H1 (cell line): ENCODE measurements at regions not wholly inside any gene's neighbourhood (a gene's known extent, or its start where the extent isn't known, plus 50 kb on each side); places are given as distances from the start of the nearest gene placed in this dataset.
"Not testable (repeated sequence)": the region's sequence is repeated elsewhere in the genome, so short reads cannot be mapped to it uniquely, and the experiment has no call there.

Source experiments
- CTCF ChIA-PET: fragments of 300-600 bp; sonication (Branson Sonifier 250); formaldehyde crosslinking; loops from one replicate; lab custom pipeline; 2021; ENCODE audit not compliant: partially characterized antibody; lab: Charles Lee
- POLR2A ChIA-PET: fragments of 300-600 bp; sonication (Branson Sonifier 250); formaldehyde crosslinking; loops from one replicate; lab custom pipeline; 2021; ENCODE audit warnings: inconsistent platforms; ENCODE audit not compliant: partially characterized antibody; lab: Charles Lee
- DNase-seq, 2 experiments: peaks; one replicate each; pipeline versions ENCODE4 v3.0.0 to v3.0.0-alpha.2; 2010 to 2022; ENCODE audit warnings: low spot score in 2 of 2, low read depth in 1 of 2, mixed read lengths in 1 of 2
- FAIRE-seq: peaks from 2 replicates; lab custom pipeline; 2011; peaks lifted over from hg19 to GRCh38; lab: Jason Lieb, UNC
- H2AFZ ChIP-seq: 2 replicates; pipeline ENCODE4 v1.8.1; 2012; ENCODE audit warnings: low read length, inconsistent platforms
- H2AK5ac ChIP-seq: 2 replicates; pipeline ENCODE4 v1.6.1; 2013; ENCODE audit warnings: low read depth, low read length
- H2BK120ac ChIP-seq: replicated peaks from 2 replicates; pipeline ENCODE3; 2013; ENCODE audit warnings: low read depth, low read length, inconsistent platforms
- H2BK12ac ChIP-seq: 2 replicates; pipeline ENCODE4 v1.6.1; 2013; ENCODE audit warnings: low read depth, low read length
- H2BK15ac ChIP-seq: 2 replicates; pipeline ENCODE4 v1.6.1; 2013; ENCODE audit warnings: low read length
- H2BK20ac ChIP-seq: 2 replicates; pipeline ENCODE4 v1.6.1; 2013; ENCODE audit warnings: low read length
- H2BK5ac ChIP-seq: 2 replicates; pipeline ENCODE4 v1.6.1; 2013; ENCODE audit warnings: low read depth, low read length
- H3K14ac ChIP-seq: 2 replicates; pipeline ENCODE4 v1.6.1; 2013; ENCODE audit warnings: inconsistent platforms; ENCODE audit not compliant: insufficient read length
- H3K18ac ChIP-seq: 2 replicates; pipeline ENCODE4 v1.6.1; 2013; ENCODE audit warnings: low read length; ENCODE audit errors: extremely low read depth
- H3K23ac ChIP-seq: 2 replicates; pipeline ENCODE4 v1.6.1; 2013; ENCODE audit warnings: inconsistent platforms; ENCODE audit not compliant: insufficient read length
- H3K23me2 ChIP-seq: 2 replicates; pipeline ENCODE4 v1.6.1; 2013; ENCODE audit warnings: low read depth, low read length
- H3K27ac ChIP-seq: 2 replicates; pipeline ENCODE4 v1.6.1; 2011; ENCODE audit warnings: low read depth, low read length, inconsistent platforms
- H3K27me3 ChIP-seq, 4 experiments: replicated peaks in 1 of 4; 1 replicate in 1 of 4; 2 replicates in 3 of 4; pipeline versions ENCODE4 v1.6.1 to v1.8.1; 2011 to 2013; ENCODE audit warnings: low read length in 3 of 4, mild to moderate bottlenecking in 3 of 4, inconsistent platforms in 2 of 4, mixed read lengths in 2 of 4, moderate library complexity in 1 of 4; ENCODE audit not compliant: control insufficient read depth in 3 of 4, insufficient read depth in 3 of 4; ENCODE audit errors: extremely low read depth in 1 of 4
- H3K36me3 ChIP-seq, 4 experiments: 2 replicates each; pipeline versions ENCODE4 v1.6.1 to v1.8.1; 2011 to 2013; ENCODE audit warnings: mild to moderate bottlenecking in 4 of 4, low read length in 3 of 4, moderate library complexity in 2 of 4, control low read depth in 1 of 4, inconsistent platforms in 1 of 4; ENCODE audit not compliant: insufficient read depth in 4 of 4, control insufficient read depth in 2 of 4
- H3K4ac ChIP-seq: replicated peaks from 2 replicates; pipeline ENCODE3; 2013; ENCODE audit warnings: low read length, low read depth, mixed read lengths, inconsistent platforms; ENCODE audit not compliant: insufficient read length
- H3K4me1 ChIP-seq, 4 experiments: replicated peaks in 1 of 4; 1 replicate in 1 of 4; 2 replicates in 3 of 4; pipeline versions ENCODE4 v1.6.1 to v1.8.1; 2011 to 2013; ENCODE audit warnings: low read length in 3 of 4, inconsistent platforms in 2 of 4, mixed read lengths in 1 of 4; ENCODE audit not compliant: insufficient read depth in 4 of 4, control insufficient read depth in 3 of 4
- H3K4me2 ChIP-seq, 2 experiments: 2 replicates each; pipeline versions ENCODE4 v1.6.1 to v1.8.1; 2011 to 2013; ENCODE audit warnings: low read depth in 2 of 2, low read length in 2 of 2, control low read depth in 1 of 2, inconsistent platforms in 1 of 2, mild to moderate bottlenecking in 1 of 2; ENCODE audit not compliant: insufficient read depth in 1 of 2
- H3K4me3 ChIP-seq, 4 experiments: fragments of 200-600, 300-600 bp in 1 of 4; sonication (generic), shearing (Covaris generic), sonication (Bioruptor Twin) in 1 of 4; 2 replicates each; pipeline versions ENCODE4 v1.5.1 to v1.8.1; 2011 to 2016; ENCODE audit warnings: low read length in 4 of 4, low read depth in 3 of 4, control low read depth in 2 of 4, inconsistent platforms in 2 of 4, mild to moderate bottlenecking in 2 of 4, mixed read lengths in 1 of 4, moderate library complexity in 1 of 4; ENCODE audit not compliant: insufficient read depth in 2 of 4; ENCODE audit errors: extremely low read depth in 1 of 4
- H3K56ac ChIP-seq: replicated peaks from 2 replicates; pipeline ENCODE3; 2013; ENCODE audit warnings: low read depth, mild to moderate bottlenecking, mixed read lengths, low read length, inconsistent platforms; ENCODE audit not compliant: insufficient read length
- H3K79me1 ChIP-seq: 2 replicates; pipeline ENCODE4 v1.6.1; 2013; ENCODE audit warnings: low read depth, low read length, control low read depth
- H3K79me2 ChIP-seq, 2 experiments: 2 replicates each; pipeline versions ENCODE4 v1.6.1 to v1.8.1; 2012 to 2013; ENCODE audit warnings: low read length in 2 of 2, mild to moderate bottlenecking in 2 of 2, inconsistent platforms in 1 of 2; ENCODE audit not compliant: insufficient read depth in 2 of 2, control insufficient read depth in 1 of 2
- H3K9ac ChIP-seq, 4 experiments: replicated peaks in 1 of 4; 1 replicate in 1 of 4; 2 replicates in 3 of 4; pipeline versions ENCODE4 v1.6.1 to v1.8.1; 2011 to 2013; ENCODE audit warnings: low read depth in 3 of 4, low read length in 3 of 4, control low read depth in 2 of 4, mild to moderate bottlenecking in 2 of 4, moderate library complexity in 2 of 4, inconsistent platforms in 1 of 4; ENCODE audit errors: extremely low read depth in 1 of 4
- H3K9me3 ChIP-seq, 2 experiments: 2 replicates each; pipeline versions ENCODE4 v1.6.1 to v1.8.1; 2012 to 2013; ENCODE audit warnings: mild to moderate bottlenecking in 2 of 2, moderate library complexity in 2 of 2, control low read depth in 1 of 2, inconsistent platforms in 1 of 2, low read depth in 1 of 2, low read length in 1 of 2, mixed read lengths in 1 of 2; ENCODE audit not compliant: insufficient read depth in 2 of 2
- H4K20me1 ChIP-seq, 2 experiments: replicated peaks in 1 of 2; 2 replicates each; pipeline versions ENCODE3 to v1.8.1; 2011 to 2013; ENCODE audit warnings: inconsistent platforms in 2 of 2, low read length in 2 of 2, mild to moderate bottlenecking in 1 of 2; ENCODE audit not compliant: insufficient read depth in 2 of 2, control insufficient read depth in 1 of 2
- H4K5ac ChIP-seq: 2 replicates; pipeline ENCODE4 v1.6.1; 2013; ENCODE audit warnings: low read length, low read depth, mixed read lengths, inconsistent platforms; ENCODE audit not compliant: insufficient read length
- H4K8ac ChIP-seq: 2 replicates; pipeline ENCODE4 v1.8.0; 2013; ENCODE audit warnings: mild to moderate bottlenecking, moderate library complexity, low read length, inconsistent platforms; ENCODE audit not compliant: insufficient read depth; ENCODE audit errors: extremely low read depth
- H4K91ac ChIP-seq: replicated peaks from 2 replicates; pipeline ENCODE3; 2013; ENCODE audit warnings: low read length, mixed read lengths, inconsistent platforms; ENCODE audit not compliant: insufficient read length
- WGBS, 2 experiments: shearing (Covaris generic) in 1 of 2; methylation state at CpG; one replicate each; pipeline versions ENCODE4 v1.1.6 to v1.1.7; 2013 to 2015; ENCODE audit warnings: low lambda C conversion rate in 2 of 2, mixed read lengths in 2 of 2, inconsistent platforms in 1 of 2, low coverage in 1 of 2, missing lambda C conversion rate in 1 of 2; ENCODE audit not compliant: insufficient replicate concordance in 2 of 2, insufficient coverage in 1 of 2, insufficient read length in 1 of 2; ENCODE audit errors: extremely low coverage in 1 of 2, missing lambda C conversion rate in 1 of 2; 5-methylcytosine and 5-hydroxymethylcytosine counted together

- H4K91ac ChIP-seq, H4K20me1 ChIP-seq, H4K8ac ChIP-seq, H3K27ac ChIP-seq, H3K9me3 ChIP-seq, H3K79me2 ChIP-seq, H3K4ac ChIP-seq, H3K56ac ChIP-seq, H3K14ac ChIP-seq, H2BK120ac ChIP-seq, H3K9ac ChIP-seq, H3K18ac ChIP-seq, H2BK12ac ChIP-seq, H3K4me1 ChIP-seq, H2BK5ac ChIP-seq, H2AK5ac ChIP-seq, H3K4me3 ChIP-seq, H2BK15ac ChIP-seq, DNase-seq, H3K23me2 ChIP-seq, H3K27me3 ChIP-seq, H2BK20ac ChIP-seq, H4K5ac ChIP-seq, H3K4me2 ChIP-seq, H2AFZ ChIP-seq, H3K36me3 ChIP-seq, H3K23ac ChIP-seq, H3K79me1 ChIP-seq, FAIRE-seq, POLR2A ChIA-PET: not testable (repeated sequence)
- CTCF ChIA-PET: interaction anchor here (0.6 kb wide), 1 partner anchor 397 kb away, joined by 3 read pairs; no protein-coding TSS in a partner anchor
- WGBS, 2 experiments: 91% methylated on average over 17 of the region's 17 CpGs; no CpG with 5 or more reads in 1 of the 2 experiments
Observed at GRCh38 chr6:73925703-73926102, 229.7 kb downstream of the CD109 start.
